HT-29 (cell line): ENCODE measurements at regions not wholly inside any gene's neighbourhood (a gene's known extent, or its start where the extent isn't known, plus 50 kb on each side); places are given as distances from the start of the nearest gene placed in this dataset.

Experiments used
- DNase-seq: peaks from one replicate; pipeline ENCODE4 v3.0.0-alpha.2; 2015; ENCODE audit warnings: low spot score

DNA sequence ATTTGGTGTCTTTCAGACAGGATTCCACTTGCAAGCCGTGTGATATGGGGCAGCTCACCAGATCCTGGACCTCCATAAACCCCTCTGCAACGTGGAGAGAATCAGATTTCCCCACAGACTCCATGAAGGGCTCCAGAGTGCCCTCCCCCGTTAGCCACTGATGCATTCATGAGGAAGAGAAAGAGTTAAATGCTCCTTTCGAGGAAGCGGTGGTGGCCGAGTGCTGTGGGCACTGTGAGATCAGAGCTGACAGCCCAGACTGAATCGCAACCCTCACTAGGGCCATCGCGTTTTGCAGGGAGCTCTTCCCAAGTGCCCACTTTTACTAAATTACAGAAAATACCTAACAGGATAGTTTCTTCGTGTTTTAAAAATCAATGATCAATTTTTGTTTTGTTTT, 226.3 kb upstream of the ZNF32 start:
- no peak for DNase-seq

DNA sequence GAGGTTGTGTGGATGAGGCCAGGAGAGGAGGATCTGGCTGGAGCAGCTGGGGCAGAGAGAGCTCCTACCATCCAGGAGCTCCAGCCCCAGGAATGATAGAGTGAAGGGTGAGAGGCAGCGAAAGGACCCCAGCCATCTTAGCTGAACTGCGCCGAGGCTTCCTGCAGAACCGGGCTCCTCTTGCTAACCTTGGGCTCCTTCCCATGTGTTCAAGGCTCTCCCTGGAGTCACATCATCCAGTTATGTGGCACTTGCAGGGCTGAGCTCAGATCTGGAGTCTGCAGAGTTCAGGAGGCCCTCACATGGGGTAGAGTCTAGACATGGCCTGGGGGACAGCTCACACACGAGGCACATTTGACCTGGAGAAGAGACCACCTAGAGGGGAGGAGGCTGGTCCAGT, 225.0 kb upstream of the ZNF32 start:
- DNase-seq = no peak

DNA sequence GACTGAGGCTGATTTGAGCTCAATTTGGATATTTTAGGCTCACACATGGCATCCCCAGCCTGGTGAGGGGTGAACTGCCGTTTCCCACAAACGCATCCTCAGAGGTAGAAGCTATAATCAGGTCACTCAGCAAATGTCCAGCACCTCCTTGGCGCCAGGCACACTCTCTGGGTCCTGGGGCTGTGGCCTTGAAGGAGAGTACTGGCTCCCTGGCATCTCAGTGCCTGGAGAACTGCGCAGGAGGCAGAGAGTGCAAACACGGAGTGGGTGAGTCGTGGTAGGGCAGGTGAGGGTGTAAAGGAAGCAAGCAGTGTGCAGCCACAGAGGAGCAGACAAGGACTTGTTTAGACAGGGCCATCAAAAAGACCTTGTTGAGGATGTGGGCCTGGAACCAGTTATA, 224.0 kb upstream of the ZNF32 start:
- DNase-seq = no peak

DNA sequence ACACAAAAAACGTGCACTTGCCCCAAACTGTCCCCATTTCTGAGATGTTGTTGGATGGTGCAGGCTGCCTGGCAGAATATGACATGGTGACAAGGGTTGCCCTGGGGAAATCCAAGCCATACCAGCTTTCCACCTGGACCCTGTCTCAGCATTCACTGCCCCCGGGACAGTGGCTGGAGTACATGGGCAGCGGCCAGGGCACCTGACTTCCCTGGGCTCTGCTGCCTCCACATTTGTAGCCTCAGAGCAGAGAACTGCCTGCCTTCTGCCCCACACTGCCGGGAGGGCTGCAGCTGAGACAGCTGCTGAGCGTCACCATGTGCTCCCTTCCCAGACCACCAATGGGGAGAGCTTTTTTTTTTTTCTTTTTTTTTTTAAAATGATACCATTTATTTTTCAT, 222.9 kb upstream of the ZNF32 start:
- DNase-seq = no peak

DNA sequence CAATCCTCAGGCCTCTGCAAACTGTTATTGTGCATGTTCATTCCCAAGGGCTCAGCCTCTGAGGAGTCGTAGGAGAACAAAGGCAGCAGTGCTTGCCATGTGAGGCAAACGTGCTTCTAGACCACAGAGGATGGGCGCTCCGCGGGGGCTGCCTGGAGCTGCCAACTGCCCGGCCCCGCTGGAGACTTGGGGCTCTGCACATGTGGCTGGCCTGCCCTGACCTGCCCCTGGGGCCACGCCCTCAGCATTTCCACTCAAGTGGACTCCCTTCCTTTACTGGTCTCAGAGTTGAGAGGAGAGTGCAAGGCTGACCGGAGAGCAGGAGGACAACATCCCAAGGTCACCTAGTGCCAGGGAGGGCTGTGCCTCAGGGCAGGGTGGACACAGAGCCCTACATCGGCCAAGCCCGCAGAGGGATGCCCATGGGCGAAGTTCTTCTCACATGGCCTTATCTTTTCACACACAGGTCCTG, 222.3 kb upstream of the ZNF32 start:
- DNase-seq = no peak

DNA sequence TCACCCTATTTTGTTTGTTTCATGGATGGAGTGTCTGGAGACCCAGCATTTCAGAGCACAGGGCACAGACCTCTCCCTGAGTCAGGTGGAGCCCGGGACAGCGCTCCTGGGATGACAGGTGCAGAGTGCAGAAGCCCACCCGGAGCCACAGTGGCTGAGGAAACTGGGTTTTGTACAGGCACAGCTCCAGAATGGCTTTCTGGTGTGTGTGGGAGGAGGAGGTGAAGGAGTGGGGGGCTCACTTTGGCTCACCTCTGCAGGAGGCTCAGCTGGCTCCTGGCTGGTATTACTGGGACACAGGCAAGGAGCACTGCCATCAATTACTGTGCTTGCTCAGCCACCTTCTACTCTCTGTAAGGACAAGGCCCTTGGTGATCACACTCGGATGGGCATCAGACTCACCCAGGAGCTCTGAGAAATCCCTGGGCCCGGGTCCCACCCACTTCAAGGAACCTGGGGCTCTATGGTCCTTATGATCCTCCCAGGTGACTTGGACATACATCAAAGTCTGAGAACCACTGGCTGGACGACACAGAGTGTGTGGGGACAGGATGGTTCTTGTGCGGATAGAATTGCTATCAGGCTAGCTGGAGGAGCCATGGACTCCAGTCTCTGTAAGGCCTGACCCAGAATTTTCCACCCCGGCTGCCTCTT, 221.1 kb upstream of the ZNF32 start:
- no peak for DNase-seq

DNA sequence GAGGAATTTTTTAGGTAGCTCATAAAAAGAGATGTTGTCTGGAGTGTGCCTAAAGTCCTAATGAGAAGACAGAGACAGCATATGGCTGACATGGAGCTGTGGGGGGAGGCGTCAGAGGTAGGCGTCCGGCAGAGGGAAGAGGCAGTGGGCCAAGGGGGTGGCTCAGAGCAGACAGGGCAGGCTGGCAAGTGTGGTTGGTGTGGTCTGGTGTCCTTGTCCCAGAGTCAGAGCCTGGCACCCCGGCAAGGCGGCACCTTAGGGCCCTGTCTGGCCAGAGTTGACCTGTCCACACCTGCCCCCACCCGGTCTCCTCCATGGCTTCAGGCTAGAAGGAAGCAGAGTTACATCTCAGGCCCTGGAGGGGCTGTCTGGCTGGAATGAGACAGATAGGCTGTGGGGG, 220.3 kb upstream of the ZNF32 start:
- DNase-seq = no peak

DNA sequence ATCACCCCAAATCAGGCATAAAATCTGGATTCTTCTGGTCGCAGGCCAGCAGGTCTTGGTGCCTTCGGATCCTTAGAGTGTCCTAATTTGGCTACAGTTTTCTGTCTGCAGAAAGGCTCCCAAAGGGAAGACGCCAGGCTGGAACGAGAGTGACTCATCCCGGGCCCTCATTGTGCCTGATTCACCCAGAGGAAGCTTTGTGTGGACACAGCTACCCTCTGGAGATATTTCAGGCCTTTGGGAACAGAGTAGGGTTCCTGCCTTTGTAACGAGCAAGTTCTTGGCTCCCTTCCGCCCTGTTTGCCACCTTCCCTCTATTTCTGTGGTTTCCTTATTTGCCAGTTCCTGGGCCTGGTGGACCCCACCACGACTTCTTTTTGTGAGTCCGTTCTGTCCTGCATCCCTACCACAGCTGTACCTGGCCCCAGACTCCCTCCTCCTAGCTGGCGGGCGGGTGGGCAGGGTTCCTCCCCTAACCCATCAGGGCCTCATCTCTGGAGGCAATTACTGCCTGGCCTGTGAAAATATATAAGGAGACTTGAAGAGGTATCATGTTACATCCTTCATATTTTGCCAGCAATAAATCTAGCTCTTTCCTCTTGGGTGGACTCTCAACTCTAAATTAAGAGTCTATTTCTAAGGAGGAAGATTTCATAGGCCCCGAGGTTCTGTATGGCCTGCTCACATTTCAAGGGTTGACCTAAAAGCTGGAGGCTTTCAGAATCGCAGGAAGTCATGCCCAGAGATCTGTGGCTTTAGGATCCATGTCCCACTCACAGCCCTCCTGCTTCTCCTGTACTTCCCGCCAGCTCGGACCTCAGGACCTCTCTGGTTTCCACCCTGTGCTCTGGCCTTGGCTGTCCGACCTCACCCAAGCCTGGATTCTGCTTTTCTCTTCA, 219.2 kb upstream of the ZNF32 start:
- DNase-seq = no peak

DNA sequence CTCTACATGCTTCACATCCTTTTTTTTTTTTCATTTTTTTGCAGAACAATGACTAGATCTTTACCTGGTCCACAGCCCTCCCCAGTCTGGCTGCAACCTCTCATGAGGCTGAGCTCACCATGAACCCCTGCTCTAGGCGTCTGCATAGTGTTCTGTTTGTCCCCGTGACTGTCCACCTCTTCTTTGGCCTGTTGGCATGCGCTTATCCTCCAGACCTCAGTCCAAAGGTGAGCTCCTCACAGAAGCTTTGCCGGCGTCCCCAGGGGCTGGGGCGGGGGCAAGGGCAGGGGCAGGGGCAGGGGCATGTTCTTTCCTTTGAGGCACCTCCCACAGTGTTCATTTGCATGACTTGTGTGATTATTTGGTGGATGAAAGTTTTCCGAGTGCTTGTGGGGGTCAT, 218.4 kb upstream of the ZNF32 start:
- no peak for DNase-seq

DNA sequence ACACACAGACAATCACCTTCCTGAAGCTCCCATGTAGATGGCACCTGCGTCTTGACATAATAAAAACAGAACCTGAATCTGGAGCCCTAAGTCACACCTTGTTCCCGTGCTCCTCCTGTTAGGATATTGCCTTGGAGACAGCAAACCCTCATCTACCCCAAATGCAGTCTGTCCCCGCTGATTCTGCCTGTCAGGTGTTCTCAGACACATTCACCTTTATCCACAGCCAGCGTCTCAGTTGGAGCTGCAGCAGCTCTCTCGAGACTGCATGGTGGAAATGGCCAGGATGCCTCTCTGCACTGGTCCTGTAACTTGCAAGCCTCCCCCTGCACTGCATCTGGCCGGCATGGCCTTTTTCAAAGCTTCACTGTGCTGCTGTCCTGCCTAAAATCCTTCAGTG, 218.0 kb upstream of the ZNF32 start:
- no peak for DNase-seq

DNA sequence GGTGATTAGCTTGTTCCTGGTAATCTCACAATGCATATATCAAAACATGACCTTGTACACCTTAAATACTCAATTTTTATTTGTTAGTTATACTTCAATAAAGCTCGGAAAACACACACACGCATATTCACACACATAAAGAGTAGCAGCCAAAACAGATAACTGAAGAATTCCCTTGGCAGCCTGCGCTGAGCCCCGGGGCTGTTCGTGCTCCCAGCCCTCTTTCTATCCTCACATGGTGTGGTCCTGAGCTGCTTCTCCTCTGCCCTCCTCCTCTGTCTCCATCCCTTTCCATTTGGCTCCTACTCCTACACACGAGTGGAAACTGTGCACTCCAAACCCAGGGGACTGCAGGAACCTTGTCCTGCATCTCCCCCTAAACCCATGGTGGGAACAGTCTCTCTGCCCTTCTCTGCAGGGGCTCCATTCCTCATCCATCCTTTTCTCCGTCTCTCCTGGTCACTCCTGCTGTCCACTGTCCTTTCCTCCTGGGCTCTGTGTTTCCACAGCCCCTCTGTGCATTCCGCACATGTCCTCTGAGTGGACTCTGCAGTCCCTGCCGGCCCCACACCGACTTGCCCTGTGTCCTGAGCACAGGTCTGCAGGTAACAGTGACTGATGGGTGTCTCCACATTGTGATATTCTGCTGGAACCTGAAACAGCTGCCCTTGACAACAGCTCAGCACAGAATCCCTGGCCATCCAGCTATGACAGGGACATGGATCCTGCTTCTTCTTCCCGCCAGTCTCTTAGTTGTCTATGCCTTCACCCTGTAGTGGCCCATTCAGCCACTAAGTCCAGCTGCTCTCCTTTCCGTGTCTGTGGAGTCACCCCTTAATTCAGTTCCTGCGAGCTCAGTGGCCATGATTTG, 216.8 kb upstream of the ZNF32 start:
- DNase-seq = no peak

DNA sequence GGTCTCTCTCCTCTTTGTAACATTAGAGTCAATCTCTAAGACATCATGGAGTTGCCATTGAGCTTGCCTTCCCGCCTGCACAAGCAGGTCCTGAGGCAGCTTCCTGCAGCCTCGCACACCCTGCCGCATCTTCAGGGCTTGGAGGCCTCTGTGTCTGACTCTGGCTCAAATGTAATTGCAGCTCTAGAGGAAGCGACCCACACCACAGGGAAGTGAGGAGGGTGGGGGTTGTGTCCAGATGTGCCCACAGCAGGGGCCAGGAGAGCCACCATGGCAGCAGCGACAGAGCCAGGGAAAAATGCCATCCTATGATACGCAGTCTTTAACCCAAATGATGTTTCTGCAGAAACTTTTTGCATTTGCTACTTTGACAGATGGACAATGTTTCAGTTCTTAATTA, 216.0 kb upstream of the ZNF32 start:
- DNase-seq = no peak

DNA sequence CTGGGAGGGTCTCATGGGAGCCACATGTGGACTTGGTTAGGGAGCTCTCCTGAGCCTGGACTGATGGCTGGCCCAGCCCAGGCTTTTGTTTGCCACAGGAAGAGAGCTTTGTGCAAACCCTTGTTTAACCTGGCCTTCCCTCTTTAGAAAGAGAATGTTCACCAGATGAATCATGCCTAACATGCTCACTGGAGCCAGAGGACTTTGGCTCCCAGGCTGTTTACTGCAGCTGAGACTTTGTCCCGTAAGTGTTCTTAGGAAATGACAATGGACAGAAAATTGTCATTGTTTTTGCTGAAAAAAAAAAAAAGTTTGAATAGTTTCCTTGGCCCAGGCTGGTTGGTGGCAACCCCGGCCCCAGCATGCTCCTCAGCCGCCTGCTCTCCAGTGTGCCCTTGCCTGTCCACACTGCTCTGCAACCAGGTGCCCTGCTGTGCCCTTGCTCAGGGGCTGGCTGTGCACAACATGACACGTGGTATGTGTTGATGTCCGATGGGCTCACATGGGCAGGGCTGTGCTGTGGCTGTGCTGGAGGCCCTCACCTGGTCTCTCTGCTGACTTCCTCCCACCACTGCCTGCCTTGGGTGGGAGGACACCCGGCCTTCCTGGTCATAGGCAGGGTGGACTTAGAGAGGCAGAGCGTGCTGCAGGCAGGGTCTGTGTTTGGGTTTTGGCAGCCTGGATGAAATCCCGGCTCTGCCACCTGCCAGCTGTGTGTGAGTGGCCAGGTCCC, 215.3 kb upstream of the ZNF32 start:
- peak; percentile 53 for DNase-seq

DNA sequence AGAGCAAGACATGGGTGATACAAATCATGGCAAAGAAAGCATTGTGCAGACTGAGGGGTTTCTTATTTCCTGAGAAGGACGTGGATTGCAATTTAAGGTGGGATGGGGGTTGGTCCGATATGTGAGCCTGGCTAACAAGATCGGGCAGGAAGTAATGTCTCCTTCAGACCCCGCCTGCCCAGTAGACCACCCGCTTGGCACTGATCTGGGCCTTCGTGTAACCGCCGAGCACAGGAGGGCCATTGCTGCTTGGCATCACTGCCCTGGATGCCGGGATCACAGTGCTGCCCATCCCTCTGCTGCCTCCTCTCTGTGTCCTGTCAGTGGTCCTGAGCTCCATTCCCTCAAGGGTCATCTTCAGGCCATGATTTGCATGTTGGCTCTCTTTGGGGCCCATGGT, 214.6 kb upstream of the ZNF32 start:
- DNase-seq = no peak

DNA sequence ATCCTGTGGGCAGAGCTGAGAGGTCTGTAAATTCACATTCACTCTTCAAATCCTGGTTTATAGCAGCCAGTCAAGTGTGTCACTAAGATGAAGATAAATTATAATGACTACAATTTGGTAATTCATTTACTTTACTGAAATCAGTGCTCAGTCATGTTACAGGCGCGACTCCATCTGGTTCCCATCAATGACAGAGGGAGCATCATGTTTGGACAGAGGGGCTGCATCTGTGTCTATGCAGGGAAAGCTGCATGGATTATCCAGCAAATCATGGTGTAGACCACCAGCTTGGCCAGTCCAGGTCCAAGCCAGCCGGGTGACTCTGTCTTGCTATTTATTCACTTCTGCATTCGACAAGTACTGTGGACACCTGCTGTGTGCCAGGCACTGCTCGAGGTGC, 214.1 kb upstream of the ZNF32 start:
- DNase-seq = no peak

DNA sequence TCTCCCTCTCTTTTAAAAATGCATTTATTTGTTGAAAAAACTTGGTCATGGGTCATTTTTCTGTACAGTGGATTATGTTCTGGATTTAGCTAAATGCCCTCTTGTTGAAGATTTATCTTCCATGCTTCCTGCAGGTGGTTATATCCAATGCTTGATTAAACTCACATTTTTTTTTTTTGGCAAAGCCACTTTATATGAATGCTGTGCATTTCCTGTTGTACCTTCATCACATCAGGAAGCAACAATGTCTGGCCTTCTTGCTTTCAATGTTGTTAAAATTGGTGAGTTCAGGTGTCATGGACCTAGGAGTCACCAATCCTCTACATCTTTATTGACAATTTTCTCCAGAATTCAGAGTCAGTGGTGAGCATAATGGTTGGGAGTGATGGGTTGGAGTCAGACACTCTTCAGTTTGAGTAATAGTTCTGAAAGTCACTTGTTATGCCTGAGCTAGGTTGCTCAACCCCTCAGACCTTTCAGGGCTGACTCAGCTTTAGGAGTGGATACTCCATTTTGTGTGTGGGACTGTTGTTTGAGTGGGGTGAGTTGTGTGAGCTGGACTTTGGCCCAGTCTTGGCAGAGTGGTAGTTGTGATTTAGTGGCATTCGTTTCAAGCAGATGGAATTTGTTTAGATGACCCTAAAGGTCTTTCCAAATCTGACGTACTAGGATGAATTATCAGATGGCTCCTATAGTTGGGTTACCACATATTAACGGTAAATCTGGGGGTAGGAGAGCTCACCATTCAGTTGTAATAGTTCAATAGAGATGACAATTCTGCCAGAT, 213.5 kb upstream of the ZNF32 start:
- DNase-seq = no peak

DNA sequence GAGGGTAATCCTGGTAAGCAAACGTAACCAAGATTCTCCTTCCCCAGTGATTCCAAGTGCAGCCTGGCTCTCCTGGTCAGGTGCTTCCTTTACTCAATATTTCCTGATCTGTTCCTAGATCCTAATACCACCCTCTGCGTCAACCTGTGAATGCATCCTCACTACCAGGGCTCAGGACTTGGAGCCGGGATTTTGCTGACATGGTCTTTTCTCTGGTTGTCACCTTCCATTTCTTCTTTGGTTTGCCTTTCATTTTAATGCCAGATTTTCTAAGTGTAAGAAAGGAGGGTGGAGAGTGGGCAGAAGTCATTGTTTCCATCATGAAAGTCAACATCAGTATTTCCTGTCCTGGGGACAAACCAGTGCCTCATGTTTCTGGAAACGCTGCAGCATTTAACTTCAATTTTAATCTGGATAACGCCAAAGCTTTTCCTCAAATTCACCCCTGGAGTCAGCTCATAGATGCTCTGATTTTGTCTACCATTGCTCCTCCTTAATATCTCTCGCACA, 210.4 kb upstream of the ZNF32 start:
- DNase-seq = no peak

DNA sequence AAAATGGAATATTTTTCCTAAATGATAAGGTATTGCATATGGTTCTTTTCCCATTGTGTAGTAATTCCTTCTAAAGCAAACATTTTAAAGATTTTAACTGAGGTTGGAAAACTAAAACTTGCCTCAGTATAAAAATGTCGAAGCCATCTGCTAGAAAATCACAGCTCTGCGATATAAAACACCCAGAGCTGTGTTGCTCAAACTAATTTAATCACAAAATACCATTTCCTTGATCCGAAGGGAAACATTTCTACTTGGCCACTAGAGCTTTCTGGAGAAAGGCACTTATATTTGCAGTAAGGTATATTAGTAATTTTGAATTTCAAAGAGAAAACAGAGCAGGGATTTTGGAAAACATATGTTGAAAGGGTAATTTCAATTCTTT, 209.2 kb upstream of the ZNF32 start:
- DNase-seq = no peak

DNA sequence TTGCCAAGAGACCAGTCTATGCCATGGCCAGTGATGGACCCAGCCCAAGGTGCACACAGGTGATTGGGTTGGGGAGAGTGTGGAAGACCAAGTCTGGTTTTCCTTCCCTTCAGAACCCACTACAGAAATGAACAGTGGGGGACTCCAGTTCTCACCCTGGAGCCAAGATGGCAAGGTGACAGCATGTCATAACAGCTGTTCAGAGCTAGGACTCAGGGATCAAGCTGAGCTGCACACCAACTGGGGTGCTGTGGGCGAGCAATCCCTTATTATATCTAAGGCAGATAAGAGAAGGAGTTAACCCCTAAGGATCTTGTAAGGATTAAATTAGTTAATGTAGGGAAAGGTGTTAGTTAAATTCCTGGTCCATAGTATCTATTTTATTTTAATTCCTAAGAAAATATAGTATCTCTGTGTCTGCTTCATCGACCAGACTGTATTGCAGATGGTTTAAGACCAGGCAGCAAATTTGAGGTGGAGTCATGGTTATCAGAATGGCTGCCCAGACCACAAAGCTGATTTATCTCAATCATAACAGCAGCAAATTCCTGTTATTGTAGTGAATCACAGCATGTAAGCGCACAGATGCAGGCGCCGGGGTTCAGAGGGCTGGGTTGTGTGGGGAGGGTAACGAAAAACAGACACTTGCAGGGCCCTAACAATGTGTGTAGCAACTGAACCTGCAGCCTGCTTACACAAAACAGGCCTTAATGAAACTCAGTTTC, 208.7 kb upstream of the ZNF32 start:
- DNase-seq = no peak

DNA sequence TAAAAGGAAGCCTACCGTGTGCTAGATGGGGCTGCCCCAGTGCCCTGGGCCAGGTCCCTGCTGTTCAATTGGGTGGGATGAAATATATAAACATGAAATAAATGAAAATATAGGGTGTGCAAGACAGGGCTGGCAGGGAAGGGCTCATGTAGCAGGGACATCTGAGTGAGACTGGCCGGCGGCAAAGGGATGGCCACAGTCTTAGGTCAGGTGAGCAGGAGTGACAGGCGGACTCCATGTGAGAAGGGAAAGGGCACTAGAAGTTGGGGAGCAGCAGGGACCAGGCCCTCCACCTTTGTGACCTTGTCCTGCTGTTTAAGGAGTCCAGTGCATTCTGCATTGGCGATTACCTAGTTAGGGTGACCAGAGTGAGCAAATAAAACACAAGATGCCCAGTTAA, 207.6 kb upstream of the ZNF32 start:
- no peak for DNase-seq
